HepG2 (cell line): ENCODE measurements at regions not wholly inside any gene's neighbourhood (a gene's known extent, or its start where the extent isn't known, plus 50 kb on each side); places are given as distances from the start of the nearest gene placed in this dataset.

ENCODE experiments used
- ATAC-seq: fragments of 200-7000 bp; cut with Tn5 transposase; 3 replicates; pipeline ENCODE4 v1.9.1; 2020; ENCODE audit warnings: mild to moderate bottlenecking, moderate library complexity
- BruUV-seq: library from RNA; stranded (reverse); fragments of 400-500 nt; replicated peaks from 2 replicates; lab custom pipeline; 2021; lab: Mats Ljungman, UMichigan
- CTCF ChIA-PET: fragments of 300-600 bp; formaldehyde crosslinking; extraction: SDS; loops from one replicate; lab custom pipeline; 2021; ENCODE audit warnings: low total read pairs, inconsistent platforms, low intra/inter-chr PET ratio; lab: Yijun Ruan, JAX
- POLR2A ChIA-PET: fragments of 350-600 bp; sonication (Branson Sonifier 250); formaldehyde crosslinking; loops from one replicate; lab custom pipeline; 2020; ENCODE audit warnings: antibody characterized with exemption, inconsistent platforms; lab: Yijun Ruan, JAX
- DNase-seq: peaks from one replicate; pipeline ENCODE4 v3.0.0-alpha.2; 2015; ENCODE audit warnings: low spot score
- FAIRE-seq: peaks from 3 replicates; lab custom pipeline; 2011; peaks lifted over from hg19 to GRCh38; lab: Jason Lieb, UNC
- H2AFZ ChIP-seq: one replicate; pipeline ENCODE4 v1.6.1; 2011; ENCODE audit warnings: low read length, inconsistent platforms
- H3K27ac ChIP-seq: fragments of 300-600 bp; 3 replicates; pipeline ENCODE4 v1.8.0; 2011; ENCODE audit warnings: mixed run types, mild to moderate bottlenecking, mixed read lengths, low read length, inconsistent platforms; ENCODE audit not compliant: insufficient read depth; ENCODE audit errors: extremely low read length
- H3K27me3 ChIP-seq, 2 experiments: fragments of 200-600 bp in 1 of 2; 2 replicates in 1 of 2; 3 replicates in 1 of 2; pipeline versions ENCODE4 v1.6.0 to v1.8.0; 2011; ENCODE audit warnings: low read length in 2 of 2, mild to moderate bottlenecking in 2 of 2, moderate library complexity in 2 of 2, inconsistent platforms in 1 of 2; ENCODE audit not compliant: insufficient read depth in 2 of 2, control insufficient read depth in 1 of 2
- H3K36me3 ChIP-seq, 2 experiments: fragments of 200-600 bp in 1 of 2; replicated peaks in 1 of 2; 2 replicates in 1 of 2; 3 replicates in 1 of 2; pipeline versions ENCODE4 v1.5.1 to v1.8.0; 2011; ENCODE audit warnings: low read length in 2 of 2, inconsistent platforms in 1 of 2; ENCODE audit not compliant: insufficient read depth in 2 of 2, control insufficient read depth in 1 of 2
- H3K4me1 ChIP-seq: 2 replicates; pipeline ENCODE4 v1.5.1; 2012; ENCODE audit warnings: low read length, inconsistent platforms; ENCODE audit not compliant: insufficient read depth
- H3K4me2 ChIP-seq: 2 replicates; pipeline ENCODE4 v1.6.0; 2011; ENCODE audit warnings: low read depth, low read length, inconsistent platforms
- H3K4me3 ChIP-seq, 3 experiments: fragments of 200-600 bp in 1 of 3; sonication (generic), shearing (Covaris generic) in 1 of 3; replicated peaks in 1 of 3; 2 replicates each; pipeline ENCODE4 v1.5.1; 2011 to 2016; ENCODE audit warnings: low read length in 3 of 3, inconsistent platforms in 2 of 3, low read depth in 2 of 3, mild to moderate bottlenecking in 2 of 3, control low read depth in 1 of 3, mixed read lengths in 1 of 3; ENCODE audit not compliant: insufficient read depth in 1 of 3
- H3K79me2 ChIP-seq: one replicate; pipeline ENCODE4 v1.6.1; 2011; ENCODE audit warnings: low read length, inconsistent platforms; ENCODE audit not compliant: insufficient read depth
- H3K9ac ChIP-seq: 2 replicates; pipeline ENCODE4 v1.6.0; 2011; ENCODE audit warnings: mild to moderate bottlenecking, low read depth, low read length, inconsistent platforms; ENCODE audit not compliant: insufficient read depth
- H3K9me3 ChIP-seq: 2 replicates; pipeline ENCODE4 v1.5.1; 2012; ENCODE audit warnings: mild to moderate bottlenecking, low read length
- H4K20me1 ChIP-seq: 2 replicates; pipeline ENCODE4 v1.6.0; 2011; ENCODE audit warnings: inconsistent platforms, mild to moderate bottlenecking, low read length, moderate library complexity; ENCODE audit not compliant: insufficient read depth
- CTCF ChIP-seq: sonication (generic); formaldehyde crosslinking; IDR thresholded peaks from 2 replicates; pipeline ENCODE4 v1.5.0; 2020; ENCODE audit warnings: mild to moderate bottlenecking, missing genetic modification reagents, moderate library complexity
- EED ChIP-seq: sonication (generic); formaldehyde crosslinking; IDR thresholded peaks from 2 replicates; pipeline ENCODE4 v1.5.0; 2020; ENCODE audit warnings: mild to moderate bottlenecking, missing genetic modification reagents
- ELF3 ChIP-seq: IDR thresholded peaks from 2 replicates; pipeline ENCODE4 v1.6.1; 2016; ENCODE audit warnings: missing genetic modification reagents, missing compliant biosample characterization
- FOXJ3 ChIP-seq: sonication (generic); formaldehyde crosslinking; IDR thresholded peaks from 2 replicates; pipeline ENCODE4 v1.4.0; 2020; ENCODE audit warnings: missing genetic modification reagents, mild to moderate bottlenecking, borderline replicate concordance
- HNRNPH1 ChIP-seq: fragments of 200-400 bp; formaldehyde crosslinking; optimal IDR thresholded peaks from 2 replicates; pipeline ENCODE3; 2017; ENCODE audit warnings: mild to moderate bottlenecking, low read depth, low read length
- HOMEZ ChIP-seq: IDR thresholded peaks from 2 replicates; pipeline ENCODE4 v1.6.1; 2016; ENCODE audit warnings: low read depth
- KDM5B ChIP-seq: sonication (generic); formaldehyde crosslinking; IDR thresholded peaks from 2 replicates; pipeline ENCODE4 v1.4.0; 2020; ENCODE audit warnings: missing genetic modification reagents, mild to moderate bottlenecking, borderline replicate concordance
- KLF15 ChIP-seq: sonication (generic); formaldehyde crosslinking; IDR thresholded peaks from 2 replicates; pipeline ENCODE4 v1.8.1; 2023; ENCODE audit warnings: borderline replicate concordance, mild to moderate bottlenecking, inconsistent platforms, missing genetic modification reagents, mixed read lengths
- NR2F1 ChIP-seq, 2 experiments: fragments of 450-650 bp in 1 of 2; formaldehyde crosslinking in 1 of 2; IDR thresholded peaks; 2 replicates each; pipeline versions ENCODE4 v1.5.0 to v1.6.1; 2016 to 2020; ENCODE audit warnings: mild to moderate bottlenecking in 1 of 2, missing compliant biosample characterization in 1 of 2, missing genetic modification reagents in 1 of 2, moderate library complexity in 1 of 2
- PHF8 ChIP-seq: sonication (generic); formaldehyde crosslinking; IDR thresholded peaks from 2 replicates; pipeline ENCODE4 v1.5.0; 2020; ENCODE audit warnings: missing genetic modification reagents
- PLRG1 ChIP-seq: fragments of 450-650 bp; conservative IDR thresholded peaks from 2 replicates; pipeline ENCODE4 v1.6.1; 2016
- RCOR2 ChIP-seq: IDR thresholded peaks from 2 replicates; pipeline ENCODE4 v1.6.1; 2016; ENCODE audit warnings: missing biosample characterization, missing genetic modification reagents
- RFXANK ChIP-seq: IDR thresholded peaks from 2 replicates; pipeline ENCODE4 v1.6.1; 2016
- SAP130 ChIP-seq: IDR thresholded peaks from 2 replicates; pipeline ENCODE4 v1.6.1; 2016; ENCODE audit warnings: low read depth
- SOX5 ChIP-seq: IDR thresholded peaks from 2 replicates; pipeline ENCODE4 v1.6.1; 2016; ENCODE audit warnings: borderline replicate concordance
- ZFP36L1 ChIP-seq: sonication (generic); formaldehyde crosslinking; IDR thresholded peaks from 2 replicates; pipeline ENCODE4 v1.8.0; 2022; ENCODE audit warnings: mild to moderate bottlenecking, missing genetic modification reagents, moderate library complexity
- ZMYM3 ChIP-seq: sonication (generic); formaldehyde crosslinking; IDR thresholded peaks from 2 replicates; pipeline ENCODE4 v1.5.1; 2020; ENCODE audit warnings: mild to moderate bottlenecking, missing genetic modification reagents
- ZNF343 ChIP-seq: sonication (generic); formaldehyde crosslinking; IDR thresholded peaks from 2 replicates; pipeline ENCODE4 v1.4.0; 2020; ENCODE audit warnings: mild to moderate bottlenecking, missing genetic modification reagents
- WGBS: methylation state at CpG from one replicate; pipeline ENCODE4 v1.1.6; 2017; ENCODE audit warnings: low lambda C conversion rate; 5-methylcytosine and 5-hydroxymethylcytosine counted together
- in situ Hi-C: cut with HindIII; loops from 2 replicates; pipeline ENCODE4 v1.10.0; 2017; ENCODE audit warnings: low pct_unique_long_range_greater_than_20kb; ENCODE audit not compliant: extremely low pct_ligation_motif_present
- intact Hi-C: fragments of 100-400 bp; cut with micrococcal nuclease; formaldehyde crosslinking; loops from one replicate; pipeline ENCODE4 v1.10.0; 2022; ENCODE audit not compliant: unreplicated experiment

DNA sequence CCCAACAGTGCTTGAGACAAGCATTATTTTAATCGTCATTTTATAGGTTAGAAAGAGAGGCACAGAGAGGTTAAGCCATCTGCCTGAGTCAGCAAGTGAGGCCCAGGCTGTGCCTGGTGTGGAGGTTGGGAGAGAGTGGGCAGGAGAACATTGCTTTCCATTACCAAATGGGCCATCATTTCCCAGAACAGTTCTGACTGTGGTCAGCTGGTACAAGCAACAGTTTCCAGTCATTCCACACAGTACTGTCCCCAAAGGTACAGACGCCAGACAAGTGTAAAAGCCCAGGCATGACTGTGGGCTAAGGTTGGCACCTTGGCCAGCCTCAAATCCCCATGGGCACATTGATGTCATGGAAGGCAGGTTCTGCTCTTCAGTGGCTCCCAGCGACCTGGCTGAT, 98.2 kb upstream of the LCLAT1 start:
- ChIA-PET CTCF (no interaction called here), POLR2A (no interaction called here)
- BruUV-seq, result no TSS peak
- Histone ChIP-seq H3K27ac (no peak overlapping the region), H3K4me3 (no peak overlapping the region), H4K20me1 (no peaks in the 10 kb centered on the region), H3K4me2 (no peak overlapping the region), H3K79me2 (no peaks in the 10 kb centered on the region), H3K27me3 (peaks cover 0 to 19% of the 10 kb centered on the region in 2 experiments; a peak in 3 of 5 replicates), H3K9me3 (no peaks in the 10 kb centered on the region; the same call in 1 of the 2 replicates), H3K4me1 (no peaks in the 10 kb centered on the region), H2AFZ (no peak overlapping the region), H3K9ac (no peak overlapping the region), H3K36me3 (no peaks in the 10 kb centered on the region)
- intact Hi-C loops (loop anchor here (5.0 kb wide), 1 partner anchor 873 kb away; no protein-coding TSS in a partner anchor), in situ Hi-C loops (no loop called here)
- TF ChIP-seq ZFP36L1 (no peak), RFXANK (CRISPR knock-in tag) (no peak), FOXJ3 (CRISPR knock-in tag) (no peak), PHF8 (CRISPR knock-in tag) (no peak), EED (no peak), SAP130 (no peak), SOX5 (no peak), NR2F1 (CRISPR knock-in tag; IDR thresholded peaks at IDR 0.05) (no peak), KLF15 (CRISPR knock-in tag) (no peak), ZNF343 (no peak), KDM5B (no peak), HNRNPH1 (no peak), RCOR2 (CRISPR knock-in tag) (no peak), HOMEZ (CRISPR knock-in tag) (no peak), ZMYM3 (CRISPR knock-in tag) (no peak), CTCF (CRISPR knock-in tag) (no peak), ELF3 (no peak), PLRG1 (no peak)
- no peak for ATAC-seq
- no peak for FAIRE-seq
- no peak for DNase-seq
- WGBS, result 12% methylated on average over 3 of the region's 3 CpGs
